ENCODE measurements at regions not wholly inside any gene's neighbourhood (a gene's known extent, or its start where the extent isn't known, plus 50 kb on each side); places are given as distances from the start of the nearest gene placed in this dataset.

- TF ChIP-seq, protein P1, sequence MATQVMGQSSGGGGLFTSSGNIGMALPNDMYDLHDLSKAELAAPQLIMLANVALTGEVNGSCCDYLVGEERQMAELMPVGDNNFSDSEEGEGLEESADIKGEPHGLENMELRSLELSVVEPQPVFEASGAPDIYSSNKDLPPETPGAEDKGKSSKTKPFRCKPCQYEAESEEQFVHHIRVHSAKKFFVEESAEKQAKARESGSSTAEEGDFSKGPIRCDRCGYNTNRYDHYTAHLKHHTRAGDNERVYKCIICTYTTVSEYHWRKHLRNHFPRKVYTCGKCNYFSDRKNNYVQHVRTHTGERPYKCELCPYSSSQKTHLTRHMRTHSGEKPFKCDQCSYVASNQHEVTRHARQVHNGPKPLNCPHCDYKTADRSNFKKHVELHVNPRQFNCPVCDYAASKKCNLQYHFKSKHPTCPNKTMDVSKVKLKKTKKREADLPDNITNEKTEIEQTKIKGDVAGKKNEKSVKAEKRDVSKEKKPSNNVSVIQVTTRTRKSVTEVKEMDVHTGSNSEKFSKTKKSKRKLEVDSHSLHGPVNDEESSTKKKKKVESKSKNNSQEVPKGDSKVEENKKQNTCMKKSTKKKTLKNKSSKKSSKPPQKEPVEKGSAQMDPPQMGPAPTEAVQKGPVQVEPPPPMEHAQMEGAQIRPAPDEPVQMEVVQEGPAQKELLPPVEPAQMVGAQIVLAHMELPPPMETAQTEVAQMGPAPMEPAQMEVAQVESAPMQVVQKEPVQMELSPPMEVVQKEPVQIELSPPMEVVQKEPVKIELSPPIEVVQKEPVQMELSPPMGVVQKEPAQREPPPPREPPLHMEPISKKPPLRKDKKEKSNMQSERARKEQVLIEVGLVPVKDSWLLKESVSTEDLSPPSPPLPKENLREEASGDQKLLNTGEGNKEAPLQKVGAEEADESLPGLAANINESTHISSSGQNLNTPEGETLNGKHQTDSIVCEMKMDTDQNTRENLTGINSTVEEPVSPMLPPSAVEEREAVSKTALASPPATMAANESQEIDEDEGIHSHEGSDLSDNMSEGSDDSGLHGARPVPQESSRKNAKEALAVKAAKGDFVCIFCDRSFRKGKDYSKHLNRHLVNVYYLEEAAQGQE (IDR thresholded peaks at IDR 0.05; ENCODE audit: unreplicated experiment) = no peak
- TF ChIP-seq CREB1 (CRISPR knock-in tag; IDR thresholded peaks at IDR 0.05; ENCODE audit: low read depth) = no peak
- TF ChIP-seq JUNB (IDR thresholded peaks at IDR 0.05; ENCODE audit: unreplicated experiment) = no peak
- no peak for TF ChIP-seq EZH2 (IDR thresholded peaks at IDR 0.05; ENCODE audit: low read depth, unreplicated experiment)
Observed at GRCh38 chr14:83874662-83875061, 1655.3 kb upstream of the FLRT2 start (continued).

DNA sequence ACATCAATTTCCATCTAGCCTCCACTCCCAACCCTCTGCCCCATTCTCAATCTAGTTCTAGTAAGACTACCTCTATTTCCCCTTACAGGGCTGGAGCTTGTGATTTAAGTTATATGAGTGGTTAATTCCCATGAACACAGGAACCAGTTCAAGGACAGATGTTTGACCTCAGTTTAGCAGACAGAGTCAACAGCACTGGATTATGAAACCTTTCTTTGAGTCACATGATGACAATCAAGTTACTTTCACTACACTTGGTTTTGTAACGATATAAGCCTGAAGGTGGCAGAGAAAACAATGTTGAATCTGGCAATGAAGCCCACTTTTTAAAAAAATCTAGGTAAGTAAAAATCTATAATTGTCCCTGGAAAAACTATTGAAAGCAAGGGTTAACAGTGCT, 1646.2 kb upstream of the FLRT2 start:
- no peaks in the 10 kb centered on the region for H3K27me3 ChIP-seq (ENCODE audit: insufficient read depth)
- Mint-ChIP-seq H3K27ac (no peak overlapping the region), H3K36me3 (ENCODE audit: low read depth) (no peaks in the 10 kb centered on the region), H3K4me1 (peaks cover 4% of the 10 kb centered on the region), H3K27me3 (ENCODE audit: insufficient read depth, low read depth, poor library complexity) (no peaks in the 10 kb centered on the region), H3K9me3 (no peaks in the 10 kb centered on the region; the same call in 2 of the 3 replicates), H3K4me3 (no peak overlapping the region)
- H3K9me2 ChIP-seq (ENCODE audit: insufficient read depth) = no peaks in the 10 kb centered on the region; the same call in none of the 2 replicates
- H3K4me1 ChIP-seq (ENCODE audit: insufficient read depth) = no peaks in the 10 kb centered on the region; the same call in 1 of the 2 replicates
- H4K20me1 ChIP-seq (replicated peaks; ENCODE audit: insufficient read depth) = no peaks in the 10 kb centered on the region
- H3K4me2 ChIP-seq = no peak overlapping the region
- H3K4me3 ChIP-seq = no peak overlapping the region
- H3K36me3 ChIP-seq (ENCODE audit: insufficient read depth) = no peaks in the 10 kb centered on the region
- no peak overlapping the region for H2AFZ ChIP-seq
- no peaks in the 10 kb centered on the region for H3K79me2 ChIP-seq (replicated peaks; ENCODE audit: insufficient read depth)
- H3F3A ChIP-seq (replicated peaks; ENCODE audit: low read depth) = no peaks in the 10 kb centered on the region
- DNase-seq (ENCODE audit: low spot score) (no peak), ATAC-seq (no peak)
- no peak overlapping the region for H3K27ac ChIP-seq (ENCODE audit: low read depth)
- TF ChIP-seq, protein P2, sequence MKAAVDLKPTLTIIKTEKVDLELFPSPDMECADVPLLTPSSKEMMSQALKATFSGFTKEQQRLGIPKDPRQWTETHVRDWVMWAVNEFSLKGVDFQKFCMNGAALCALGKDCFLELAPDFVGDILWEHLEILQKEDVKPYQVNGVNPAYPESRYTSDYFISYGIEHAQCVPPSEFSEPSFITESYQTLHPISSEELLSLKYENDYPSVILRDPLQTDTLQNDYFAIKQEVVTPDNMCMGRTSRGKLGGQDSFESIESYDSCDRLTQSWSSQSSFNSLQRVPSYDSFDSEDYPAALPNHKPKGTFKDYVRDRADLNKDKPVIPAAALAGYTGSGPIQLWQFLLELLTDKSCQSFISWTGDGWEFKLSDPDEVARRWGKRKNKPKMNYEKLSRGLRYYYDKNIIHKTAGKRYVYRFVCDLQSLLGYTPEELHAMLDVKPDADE (IDR thresholded peaks at IDR 0.05) = no peak
- no peak for TF ChIP-seq JUNB (IDR thresholded peaks at IDR 0.05; ENCODE audit: unreplicated experiment)
- no peak for TF ChIP-seq EZH2phosphoT487 (IDR thresholded peaks at IDR 0.05; ENCODE audit: unreplicated experiment)

- no peaks in the 10 kb centered on the region; the same call in 1 of the 2 replicates for H3K9me2 ChIP-seq (ENCODE audit: insufficient read depth)
- no peaks in the 10 kb centered on the region for H3K79me2 ChIP-seq (replicated peaks; ENCODE audit: insufficient read depth)
- H3K27me3 Mint-ChIP-seq (ENCODE audit: insufficient read depth, low read depth, poor library complexity) = no peaks in the 10 kb centered on the region
- H3K36me3 ChIP-seq (ENCODE audit: insufficient read depth) = no peaks in the 10 kb centered on the region
- H3K27me3 ChIP-seq (ENCODE audit: insufficient read depth) = no peaks in the 10 kb centered on the region
- H3K9me3 Mint-ChIP-seq = no peaks in the 10 kb centered on the region; the same call in 2 of the 3 replicates
- H3K4me3 ChIP-seq = no peak overlapping the region
- H3K27ac Mint-ChIP-seq = no peak overlapping the region
- H3F3A ChIP-seq (replicated peaks; ENCODE audit: low read depth) = no peaks in the 10 kb centered on the region
- no peak overlapping the region for H3K27ac ChIP-seq (ENCODE audit: low read depth)
- H3K4me1 ChIP-seq (ENCODE audit: insufficient read depth) = no peaks in the 10 kb centered on the region; the same call in 1 of the 2 replicates
- DNase-seq (ENCODE audit: low spot score) (no peak), ATAC-seq (no peak)
- no peaks in the 10 kb centered on the region for H4K20me1 ChIP-seq (replicated peaks; ENCODE audit: insufficient read depth)
- no peaks in the 10 kb centered on the region for H3K36me3 Mint-ChIP-seq (ENCODE audit: low read depth)
- no peak overlapping the region for H2AFZ ChIP-seq
- no peak overlapping the region for H3K4me2 ChIP-seq
- no peak overlapping the region for H3K4me3 Mint-ChIP-seq
- peaks cover 4% of the 10 kb centered on the region for H3K4me1 Mint-ChIP-seq
- no peak for TF ChIP-seq EZH2 (IDR thresholded peaks at IDR 0.05; ENCODE audit: low read depth, unreplicated experiment)
- TF ChIP-seq NANOG (IDR thresholded peaks at IDR 0.05; ENCODE audit: borderline replicate concordance) = no peak
- TF ChIP-seq ZNF331 (CRISPR knock-in tag; IDR thresholded peaks at IDR 0.05; ENCODE audit: low read depth) = no peak
- no peak for TF ChIP-seq CREB1 (CRISPR knock-in tag; IDR thresholded peaks at IDR 0.05; ENCODE audit: low read depth)
- TF ChIP-seq JUNB (IDR thresholded peaks at IDR 0.05; ENCODE audit: unreplicated experiment) = no peak
- TF ChIP-seq, protein P1 (IDR thresholded peaks at IDR 0.05; ENCODE audit: unreplicated experiment) = no peak
- TF ChIP-seq POLR2AphosphoS5 (IDR thresholded peaks at IDR 0.05; ENCODE audit: low read depth) = no peak
- TF ChIP-seq, protein P2 (IDR thresholded peaks at IDR 0.05) = no peak
Observed at GRCh38 chr14:83885837-83886293, 1644.1 kb upstream of the FLRT2 start.

Data from GM23338 (cell line).